ENCODE measurements at regions not wholly inside any gene's neighbourhood (a gene's known extent, or its start where the extent isn't known, plus 50 kb on each side); places are given as distances from the start of the nearest gene placed in this dataset.

- no peak for TF ChIP-seq CTCF (conservative IDR thresholded peaks at IDR 0.05; ENCODE audit: low read depth in 2 of 2)
- no peak for TF ChIP-seq POLR2AphosphoS5 (IDR thresholded peaks at IDR 0.05; ENCODE audit: low read depth)
- no peak for TF ChIP-seq NANOG (IDR thresholded peaks at IDR 0.05; ENCODE audit: borderline replicate concordance)
- no peak for TF ChIP-seq EZH2 (IDR thresholded peaks at IDR 0.05; ENCODE audit: low read depth, unreplicated experiment)
- no peak for TF ChIP-seq CREB1 (CRISPR knock-in tag; IDR thresholded peaks at IDR 0.05; ENCODE audit: low read depth)
- TF ChIP-seq STAT1 (IDR thresholded peaks at IDR 0.05; ENCODE audit: unreplicated experiment): no peak
- no peak for TF ChIP-seq ZNF331 (CRISPR knock-in tag; IDR thresholded peaks at IDR 0.05; ENCODE audit: low read depth)
- TF ChIP-seq EZH2phosphoT487 (IDR thresholded peaks at IDR 0.05; ENCODE audit: unreplicated experiment): no peak
- TF ChIP-seq JUNB (IDR thresholded peaks at IDR 0.05; ENCODE audit: unreplicated experiment): no peak
Measured at GRCh38 chr11:71311928-71312510, 59.6 kb upstream of the SHANK2 start (continued).

- H3K9me3 Mint-ChIP-seq: peaks cover 6% of the 10 kb centered on the region; the same call in 2 of the 3 replicates
- DNase-seq (ENCODE audit: low spot score): no peak
- TF ChIP-seq JUNB (IDR thresholded peaks at IDR 0.05; ENCODE audit: unreplicated experiment) (no peak), REST (IDR thresholded peaks at IDR 0.05; ENCODE audit: unreplicated experiment) (no peak), CTCF (conservative IDR thresholded peaks at IDR 0.05; ENCODE audit: low read depth in 2 of 2) (no peak), POLR2AphosphoS5 (IDR thresholded peaks at IDR 0.05; ENCODE audit: low read depth) (no peak), ZNF331 (CRISPR knock-in tag; IDR thresholded peaks at IDR 0.05; ENCODE audit: low read depth) (no peak), ZNF114 (CRISPR knock-in tag; IDR thresholded peaks at IDR 0.05) (no peak), STAT1 (IDR thresholded peaks at IDR 0.05; ENCODE audit: unreplicated experiment) (no peak), EZH2 (IDR thresholded peaks at IDR 0.05; ENCODE audit: low read depth, unreplicated experiment) (no peak), CREB1 (CRISPR knock-in tag; IDR thresholded peaks at IDR 0.05; ENCODE audit: low read depth) (no peak), EZH2phosphoT487 (IDR thresholded peaks at IDR 0.05; ENCODE audit: unreplicated experiment) (no peak)
Measured at GRCh38 chr11:71311176-71311925, 59.0 kb upstream of the SHANK2 start.

More at GRCh38 chr11:71311176-71311925, 59.0 kb upstream of the SHANK2 start:
- Histone ChIP-seq H2AFZ (no peak overlapping the region), H3K36me3 (ENCODE audit: insufficient read depth) (no peaks in the 10 kb centered on the region), H3K9me2 (ENCODE audit: insufficient read depth) (no peaks in the 10 kb centered on the region), H3K4me1 (ENCODE audit: insufficient read depth) (no peaks in the 10 kb centered on the region), H3K27me3 (ENCODE audit: insufficient read depth) (no peaks in the 10 kb centered on the region), H3K4me2 (no peak overlapping the region), H4K20me1 (replicated peaks; ENCODE audit: insufficient read depth) (no peaks in the 10 kb centered on the region), H3K4me3 (no peak overlapping the region), H3K27ac (ENCODE audit: low read depth) (no peak overlapping the region), H3K79me2 (replicated peaks; ENCODE audit: insufficient read depth) (no peaks in the 10 kb centered on the region), H3F3A (replicated peaks; ENCODE audit: low read depth) (no peaks in the 10 kb centered on the region)
- no peaks in the 10 kb centered on the region for H3K4me1 Mint-ChIP-seq
- H3K36me3 Mint-ChIP-seq (ENCODE audit: low read depth): no peaks in the 10 kb centered on the region
- peaks cover 1% of the 10 kb centered on the region for H3K27me3 Mint-ChIP-seq (ENCODE audit: insufficient read depth, low read depth, poor library complexity)
- H3K4me3 Mint-ChIP-seq: no peak overlapping the region
- no peak for ATAC-seq
- H3K27ac Mint-ChIP-seq: no peak overlapping the region

Measured in GM23338 (cell line).